ENCODE measurements at regions not wholly inside any gene's neighbourhood (a gene's known extent, or its start where the extent isn't known, plus 50 kb on each side); places are given as distances from the start of the nearest gene placed in this dataset.
A peak's percentile ranks its signal among the peaks of the same experiment; 100 is the strongest.

GRCh38 chr1:96234299-96234698, 487.3 kb upstream of the PTBP2 start:
- Histone ChIP-seq H3F3A (ENCODE audit: insufficient read depth, low read depth) (no peaks in the 10 kb centered on the region), H3K4me3 (no peak overlapping the region), H3K4me1 (replicated peaks; ENCODE audit: insufficient read depth) (no peaks in the 10 kb centered on the region), H3K79me2 (ENCODE audit: low read depth) (no peaks in the 10 kb centered on the region), H3K27me3 (ENCODE audit: insufficient read depth, low read depth) (no peaks in the 10 kb centered on the region), H3K9me2 (ENCODE audit: insufficient read depth) (no peaks in the 10 kb centered on the region), H4K20me1 (ENCODE audit: insufficient read depth) (no peaks in the 10 kb centered on the region), H3K9me3 (ENCODE audit: insufficient read depth, low read depth) (no peaks in the 10 kb centered on the region), H3K27ac (no peak overlapping the region), H3K4me2 (no peak overlapping the region), H2AFZ (no peak overlapping the region), H3K36me3 (ENCODE audit: low read depth) (no peaks in the 10 kb centered on the region)
- POLR2A ChIA-PET (ENCODE audit: unreplicated experiment), result no interaction called here
- no TSS peak for BruUV-seq (replicated peaks)
- intact Hi-C loops (cut with micrococcal nuclease; ENCODE audit: unreplicated experiment), result no loop called here
- CTCF ChIA-PET, result no interaction called here
- DNase-seq, result peak in 1 of 2 experiments; percentile 25
- TF ChIP-seq EZH2 (IDR thresholded peaks at IDR 0.05; ENCODE audit: low read depth), result no peak
- TF ChIP-seq, protein P1, sequence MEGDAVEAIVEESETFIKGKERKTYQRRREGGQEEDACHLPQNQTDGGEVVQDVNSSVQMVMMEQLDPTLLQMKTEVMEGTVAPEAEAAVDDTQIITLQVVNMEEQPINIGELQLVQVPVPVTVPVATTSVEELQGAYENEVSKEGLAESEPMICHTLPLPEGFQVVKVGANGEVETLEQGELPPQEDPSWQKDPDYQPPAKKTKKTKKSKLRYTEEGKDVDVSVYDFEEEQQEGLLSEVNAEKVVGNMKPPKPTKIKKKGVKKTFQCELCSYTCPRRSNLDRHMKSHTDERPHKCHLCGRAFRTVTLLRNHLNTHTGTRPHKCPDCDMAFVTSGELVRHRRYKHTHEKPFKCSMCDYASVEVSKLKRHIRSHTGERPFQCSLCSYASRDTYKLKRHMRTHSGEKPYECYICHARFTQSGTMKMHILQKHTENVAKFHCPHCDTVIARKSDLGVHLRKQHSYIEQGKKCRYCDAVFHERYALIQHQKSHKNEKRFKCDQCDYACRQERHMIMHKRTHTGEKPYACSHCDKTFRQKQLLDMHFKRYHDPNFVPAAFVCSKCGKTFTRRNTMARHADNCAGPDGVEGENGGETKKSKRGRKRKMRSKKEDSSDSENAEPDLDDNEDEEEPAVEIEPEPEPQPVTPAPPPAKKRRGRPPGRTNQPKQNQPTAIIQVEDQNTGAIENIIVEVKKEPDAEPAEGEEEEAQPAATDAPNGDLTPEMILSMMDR (conservative IDR thresholded peaks at IDR 0.05), result no peak

DNA sequence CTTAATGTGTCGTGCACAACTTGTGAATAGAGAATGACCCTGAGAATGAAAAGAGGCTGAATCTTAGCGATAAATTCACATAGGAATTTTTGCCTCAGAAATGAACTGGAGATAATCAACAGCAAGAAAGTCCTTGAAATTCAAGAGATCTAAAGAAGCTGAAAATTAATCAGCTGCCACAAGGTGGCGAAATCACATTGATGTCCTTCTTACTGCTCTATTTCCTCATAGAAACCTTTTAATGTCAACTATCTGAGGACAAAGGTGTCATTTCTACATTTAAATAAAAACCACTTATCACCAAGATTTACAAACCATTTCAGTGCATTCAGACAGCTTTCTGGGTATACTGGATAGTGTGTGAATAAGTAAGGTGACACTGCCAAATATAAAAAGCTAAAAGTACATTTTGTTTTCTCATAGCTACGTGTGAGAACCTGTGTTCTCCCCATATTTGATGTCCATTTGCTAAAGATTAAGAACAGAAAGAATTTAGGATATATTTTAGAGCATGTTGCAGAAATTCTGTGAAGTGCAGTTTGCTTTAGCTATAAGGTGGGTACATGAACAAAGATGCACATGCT, 485.3 kb upstream of the PTBP2 start:
- no peak overlapping the region for H2AFZ ChIP-seq
- ChIA-PET CTCF (interaction anchor here (0.5 kb wide), 2 partner anchors 118 to 325 kb away, joined by 3 to 5 read pairs; no protein-coding TSS in a partner anchor), POLR2A (ENCODE audit: unreplicated experiment) (no interaction called here)
- H3K4me2 ChIP-seq, result no peak overlapping the region
- H3K27me3 ChIP-seq (ENCODE audit: insufficient read depth, low read depth), result no peaks in the 10 kb centered on the region
- H3F3A ChIP-seq (ENCODE audit: insufficient read depth, low read depth), result no peaks in the 10 kb centered on the region
- H4K20me1 ChIP-seq (ENCODE audit: insufficient read depth), result no peaks in the 10 kb centered on the region
- DNase-seq, result peak in 1 of 2 experiments; percentile 20
- H3K9me3 ChIP-seq (ENCODE audit: insufficient read depth, low read depth), result no peaks in the 10 kb centered on the region
- no peak overlapping the region for H3K4me3 ChIP-seq
- no peaks in the 10 kb centered on the region for H3K36me3 ChIP-seq (ENCODE audit: low read depth)
- no peak overlapping the region for H3K27ac ChIP-seq
- no peaks in the 10 kb centered on the region for H3K79me2 ChIP-seq (ENCODE audit: low read depth)
- no TSS peak for BruUV-seq (replicated peaks)
- no peaks in the 10 kb centered on the region for H3K4me1 ChIP-seq (replicated peaks; ENCODE audit: insufficient read depth)
- TF ChIP-seq, protein P1 (conservative IDR thresholded peaks at IDR 0.05), result peak; percentile 84
- no peak for TF ChIP-seq EZH2 (IDR thresholded peaks at IDR 0.05; ENCODE audit: low read depth)
- intact Hi-C loops (cut with micrococcal nuclease; ENCODE audit: unreplicated experiment), result loop anchor here (5.0 kb wide), 1 partner anchor 1816 kb away; no protein-coding TSS in a partner anchor
- H3K9me2 ChIP-seq (ENCODE audit: insufficient read depth), result no peaks in the 10 kb centered on the region

DNA sequence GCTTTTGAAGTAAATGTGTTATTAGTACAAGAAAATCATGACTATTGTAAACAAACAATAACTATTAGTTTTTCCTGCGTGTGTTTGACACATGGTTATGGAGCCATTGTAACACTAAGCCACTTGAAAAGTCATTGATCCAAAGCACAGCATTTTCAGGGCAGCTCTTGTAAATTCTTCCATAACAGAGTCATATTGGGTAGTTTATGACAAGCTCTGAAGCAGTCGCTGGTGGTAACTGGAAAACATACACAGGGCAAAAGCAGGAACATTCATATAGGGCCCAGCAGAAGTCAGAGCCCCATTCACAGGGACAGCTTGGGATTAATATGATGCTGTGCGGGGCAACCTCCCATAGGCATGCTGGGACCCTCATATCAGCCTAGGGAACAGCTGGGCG, 483.2 kb upstream of the PTBP2 start:
- BruUV-seq (replicated peaks), result no TSS peak
- Histone ChIP-seq H3K27me3 (ENCODE audit: insufficient read depth, low read depth) (no peaks in the 10 kb centered on the region), H3K27ac (no peak overlapping the region), H3F3A (ENCODE audit: insufficient read depth, low read depth) (no peaks in the 10 kb centered on the region), H3K79me2 (ENCODE audit: low read depth) (no peaks in the 10 kb centered on the region), H4K20me1 (ENCODE audit: insufficient read depth) (no peaks in the 10 kb centered on the region), H3K4me1 (replicated peaks; ENCODE audit: insufficient read depth) (no peaks in the 10 kb centered on the region), H3K9me3 (ENCODE audit: insufficient read depth, low read depth) (no peaks in the 10 kb centered on the region), H2AFZ (no peak overlapping the region), H3K4me2 (no peak overlapping the region), H3K36me3 (ENCODE audit: low read depth) (no peaks in the 10 kb centered on the region), H3K9me2 (ENCODE audit: insufficient read depth) (no peaks in the 10 kb centered on the region), H3K4me3 (no peak overlapping the region)
- CTCF ChIA-PET, result no interaction called here
- no peak for TF ChIP-seq EZH2 (IDR thresholded peaks at IDR 0.05; ENCODE audit: low read depth)
- TF ChIP-seq, protein P1 (conservative IDR thresholded peaks at IDR 0.05), result no peak
- no peak for DNase-seq
- POLR2A ChIA-PET (ENCODE audit: unreplicated experiment), result no interaction called here
- intact Hi-C loops (cut with micrococcal nuclease; ENCODE audit: unreplicated experiment), result loop anchor here (5.0 kb wide), 1 partner anchor 1814 kb away; no protein-coding TSS in a partner anchor

Measured in PC-9 (cell line).